Endothelial cell of umbilical vein (primary cell): ENCODE measurements at regions not wholly inside any gene's neighbourhood (a gene's known extent, or its start where the extent isn't known, plus 50 kb on each side); places are given as distances from the start of the nearest gene placed in this dataset.

Experiments
- BruUV-seq: library from RNA; stranded (reverse); fragments of 400-500 nt; replicated peaks from 2 replicates; lab custom pipeline; 2021; lab: Mats Ljungman, UMichigan
- CTCF ChIA-PET: fragments of 300-600, 350-600 bp; sonication (Branson Sonifier 250); formaldehyde crosslinking; loops from one replicate; lab custom pipeline; 2021; ENCODE audit warnings: antibody characterized with exemption, inconsistent platforms; lab: Charles Lee
- POLR2A ChIA-PET: fragments of 300-600, 350-600 bp; sonication (Branson Sonifier 250); formaldehyde crosslinking; loops from one replicate; lab custom pipeline; 2021; ENCODE audit warnings: antibody characterized with exemption, inconsistent platforms; lab: Charles Lee
- DNase-seq: peaks from one replicate; pipeline ENCODE4 v3.0.0-alpha.2; 2011; ENCODE audit warnings: low read depth, low spot score
- FAIRE-seq: peaks from 2 replicates; lab custom pipeline; 2011; peaks lifted over from hg19 to GRCh38; lab: Jason Lieb, UNC
- H2AFZ ChIP-seq: 2 replicates; pipeline ENCODE4 v1.6.0; 2012; ENCODE audit warnings: low read depth, low read length, control low read depth, inconsistent platforms
- H3K27ac ChIP-seq: 2 replicates; pipeline ENCODE4 v1.5.1; 2011; ENCODE audit warnings: low read depth, mild to moderate bottlenecking, control low read depth, low read length, moderate library complexity; ENCODE audit not compliant: insufficient read depth
- H3K27me3 ChIP-seq, 2 experiments: 2 replicates each; pipeline versions ENCODE4 v1.6.0 to v1.6.1; 2011; ENCODE audit warnings: low read length in 2 of 2, mixed read lengths in 1 of 2; ENCODE audit not compliant: control insufficient read depth in 2 of 2, insufficient read depth in 2 of 2
- H3K36me3 ChIP-seq, 2 experiments: 2 replicates in 1 of 2; 3 replicates in 1 of 2; pipeline ENCODE4 v1.5.1; 2011; ENCODE audit warnings: low read length in 2 of 2, mild to moderate bottlenecking in 1 of 2, moderate library complexity in 1 of 2; ENCODE audit not compliant: control insufficient read depth in 2 of 2, insufficient read depth in 2 of 2; ENCODE audit errors: extremely low read depth in 1 of 2
- H3K4me1 ChIP-seq: 3 replicates; pipeline ENCODE4 v1.5.1; 2011; ENCODE audit warnings: mild to moderate bottlenecking, low read length; ENCODE audit not compliant: control insufficient read depth, insufficient read depth; ENCODE audit errors: extremely low read depth
- H3K4me2 ChIP-seq: 2 replicates; pipeline ENCODE4 v1.6.1; 2011; ENCODE audit warnings: low read length, control low read depth, mixed read lengths; ENCODE audit not compliant: insufficient read depth
- H3K4me3 ChIP-seq, 3 experiments: fragments of 200-600 bp in 1 of 3; sonication (generic), shearing (Covaris generic) in 1 of 3; replicated peaks in 1 of 3; 2 replicates each; pipeline ENCODE4 v1.5.1; 2011 to 2016; ENCODE audit warnings: control low read depth in 3 of 3, low read length in 3 of 3, mild to moderate bottlenecking in 2 of 3, inconsistent platforms in 1 of 3, low read depth in 1 of 3, moderate library complexity in 1 of 3; ENCODE audit not compliant: insufficient read depth in 1 of 3
- H3K79me2 ChIP-seq: 2 replicates; pipeline ENCODE4 v1.6.0; 2012; ENCODE audit warnings: low read length, inconsistent platforms; ENCODE audit not compliant: control insufficient read depth, insufficient read depth
- H3K9ac ChIP-seq: replicated peaks from 2 replicates; pipeline ENCODE3; 2011; ENCODE audit warnings: low read length, control low read depth; ENCODE audit not compliant: insufficient read depth; ENCODE audit errors: extremely low read depth
- H3K9me1 ChIP-seq: replicated peaks from 3 replicates; pipeline ENCODE4 v1.6.0; 2011; ENCODE audit warnings: mild to moderate bottlenecking, low read length; ENCODE audit not compliant: control insufficient read depth, insufficient read depth; ENCODE audit errors: extremely low read depth
- H3K9me3 ChIP-seq: replicated peaks from 2 replicates; pipeline ENCODE4 v1.5.1; 2012; ENCODE audit warnings: low read length, inconsistent platforms; ENCODE audit not compliant: control insufficient read depth, insufficient read depth
- H4K20me1 ChIP-seq: replicated peaks from 2 replicates; pipeline ENCODE3; 2011; ENCODE audit warnings: mild to moderate bottlenecking, low read length; ENCODE audit not compliant: control insufficient read depth, insufficient read depth; ENCODE audit errors: extremely low read depth
- FOS ChIP-seq: IDR thresholded peaks from 2 replicates; pipeline ENCODE4 v1.6.1; 2011; ENCODE audit warnings: mild to moderate bottlenecking, low read length, moderate library complexity, borderline replicate concordance; ENCODE audit not compliant: insufficient read depth
- GATA2 ChIP-seq: IDR thresholded peaks from 2 replicates; pipeline ENCODE4 v1.7.0; 2011; ENCODE audit warnings: low read depth, mild to moderate bottlenecking, moderate library complexity, mixed read lengths, low read length; ENCODE audit not compliant: insufficient read length, insufficient read depth
- JUN ChIP-seq: IDR thresholded peaks from 2 replicates; pipeline ENCODE4 v1.6.1; 2011; ENCODE audit warnings: borderline replicate concordance, low read depth; ENCODE audit not compliant: insufficient read length, insufficient read depth
- POLR2AphosphoS5 ChIP-seq: IDR thresholded peaks from 2 replicates; pipeline ENCODE4 v1.6.1; 2012; ENCODE audit warnings: low read depth, mild to moderate bottlenecking, control low read depth, low read length, moderate library complexity; ENCODE audit not compliant: insufficient read depth
- dilution Hi-C: fragments of 300-500 bp; cut with MboI; formaldehyde crosslinking; loops from one replicate; pipeline ENCODE4 v1.15.0; 2019; ENCODE audit warnings: low sequenced_read_pairs; ENCODE audit not compliant: extremely low pct_ligation_motif_present
- intact Hi-C: fragments of 100-400 bp; cut with micrococcal nuclease; formaldehyde crosslinking; loops from one replicate; pipeline ENCODE4 v1.10.0; 2022
- TF ChIP-seq, protein P1 (sequence below), 2 donors: IDR thresholded peaks; 1 replicate in 1 of 2; 2 replicates in 1 of 2; pipeline ENCODE4 v1.5.1; 2011; ENCODE audit warnings: low read length in 2 of 2, mild to moderate bottlenecking in 2 of 2, moderate library complexity in 2 of 2, control low read depth in 1 of 2, inconsistent platforms in 1 of 2, low read depth in 1 of 2; ENCODE audit not compliant: insufficient read depth in 1 of 2; ENCODE audit errors: extremely low read depth in 1 of 2
- TF ChIP-seq, protein P2 (sequence below): IDR thresholded peaks from 2 replicates; pipeline ENCODE4 v1.6.1; 2011; ENCODE audit not compliant: insufficient read depth, insufficient read length

DNA sequence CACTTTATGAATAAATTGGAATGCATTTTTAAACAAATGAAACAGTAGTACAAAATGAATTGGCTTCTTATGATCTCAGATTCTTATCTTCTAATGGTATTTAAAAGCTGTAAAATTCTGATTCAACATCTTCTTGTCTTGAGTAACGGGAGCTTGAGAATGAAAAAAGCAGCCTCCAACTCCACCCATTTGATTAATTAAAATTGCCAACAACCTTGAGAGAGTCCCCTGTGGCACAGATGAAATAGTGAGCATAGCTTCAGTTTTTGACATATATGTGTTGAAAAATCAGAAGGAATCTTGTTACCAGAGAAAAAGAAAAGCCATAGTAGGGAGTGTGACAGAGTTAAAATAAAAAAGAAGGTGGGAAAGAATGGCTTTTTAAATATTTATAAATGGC is 1426.1 kb upstream of the CDH8 start:
- FAIRE-seq = no peak
- dilution Hi-C loops = no loop called here

DNA sequence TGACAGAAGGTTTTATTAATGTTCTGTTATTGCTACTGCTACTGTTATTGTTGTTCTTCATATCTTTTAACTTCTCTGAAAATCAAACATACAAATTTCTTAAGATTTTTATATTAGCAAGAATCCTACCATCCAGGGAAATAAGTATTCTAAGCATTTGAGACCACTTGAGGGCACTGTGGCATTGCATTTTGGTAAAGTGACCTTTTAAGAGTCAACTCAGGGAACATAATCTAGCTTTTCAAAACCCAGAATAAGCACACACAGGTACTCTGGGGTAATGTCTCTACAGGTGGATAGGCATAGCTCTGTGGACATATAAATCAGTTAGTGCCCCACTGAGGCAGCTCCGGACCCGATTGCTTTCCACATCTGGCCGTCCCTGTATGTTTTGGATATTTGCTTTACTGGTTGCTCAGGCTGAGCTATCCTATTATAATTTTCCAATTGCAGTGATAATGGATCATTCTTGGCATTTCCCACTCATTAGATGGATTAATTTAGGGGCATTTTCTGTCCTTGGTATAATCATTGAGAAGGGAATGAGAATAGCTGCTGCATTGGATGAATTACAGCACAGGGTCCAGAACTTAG is 1425.1 kb upstream of the CDH8 start:
- Histone ChIP-seq H3K27ac (no peak overlapping the region), H3K4me1 (peaks cover 9% of the 10 kb centered on the region), H3K4me3 (no peak overlapping the region), H3K9ac (no peak overlapping the region), H3K27me3 (no peaks in the 10 kb centered on the region), H3K36me3 (no peaks in the 10 kb centered on the region), H2AFZ (peak overlapping the region; percentile 15), H3K9me3 (no peaks in the 10 kb centered on the region), H4K20me1 (no peaks in the 10 kb centered on the region), H3K79me2 (no peaks in the 10 kb centered on the region), H3K4me2 (no peak overlapping the region), H3K9me1 (no peaks in the 10 kb centered on the region)
- FAIRE-seq (no peak), DNase-seq (peak; percentile 72)
- no peak for TF ChIP-seq POLR2AphosphoS5
- TF ChIP-seq FOS = no peak
- TF ChIP-seq JUN = no peak
- TF ChIP-seq, protein P1, sequence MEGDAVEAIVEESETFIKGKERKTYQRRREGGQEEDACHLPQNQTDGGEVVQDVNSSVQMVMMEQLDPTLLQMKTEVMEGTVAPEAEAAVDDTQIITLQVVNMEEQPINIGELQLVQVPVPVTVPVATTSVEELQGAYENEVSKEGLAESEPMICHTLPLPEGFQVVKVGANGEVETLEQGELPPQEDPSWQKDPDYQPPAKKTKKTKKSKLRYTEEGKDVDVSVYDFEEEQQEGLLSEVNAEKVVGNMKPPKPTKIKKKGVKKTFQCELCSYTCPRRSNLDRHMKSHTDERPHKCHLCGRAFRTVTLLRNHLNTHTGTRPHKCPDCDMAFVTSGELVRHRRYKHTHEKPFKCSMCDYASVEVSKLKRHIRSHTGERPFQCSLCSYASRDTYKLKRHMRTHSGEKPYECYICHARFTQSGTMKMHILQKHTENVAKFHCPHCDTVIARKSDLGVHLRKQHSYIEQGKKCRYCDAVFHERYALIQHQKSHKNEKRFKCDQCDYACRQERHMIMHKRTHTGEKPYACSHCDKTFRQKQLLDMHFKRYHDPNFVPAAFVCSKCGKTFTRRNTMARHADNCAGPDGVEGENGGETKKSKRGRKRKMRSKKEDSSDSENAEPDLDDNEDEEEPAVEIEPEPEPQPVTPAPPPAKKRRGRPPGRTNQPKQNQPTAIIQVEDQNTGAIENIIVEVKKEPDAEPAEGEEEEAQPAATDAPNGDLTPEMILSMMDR (IDR thresholded peaks at IDR 0.05; ENCODE audit: extremely low read depth in 1 of 2, insufficient read depth in 1 of 2, low read depth in 1 of 2, low read length in 2 of 2) = peak; percentile 42 to 53
- POLR2A ChIA-PET = no interaction called here
- CTCF ChIA-PET = interaction anchor here (0.7 to 4.3 kb wide), 48 partner anchors 8 to 1660 kb away, joined by 3 to 95 read pairs (median 3); partner anchors contain the start of gene CDH11
- no TSS peak for BruUV-seq
- dilution Hi-C loops (no loop called here), intact Hi-C loops (loop anchor here (1.0 kb wide), 4 partner anchors 591 to 1657 kb away; no protein-coding TSS in a partner anchor)

More for the DNA sequence above, 1426.1 kb upstream of the CDH8 start:
- H3K9ac ChIP-seq = no peak overlapping the region
- no peaks in the 10 kb centered on the region for H3K9me3 ChIP-seq
- no peaks in the 10 kb centered on the region for H3K79me2 ChIP-seq
- no peak overlapping the region for H2AFZ ChIP-seq
- intact Hi-C loops = no loop called here
- no peak overlapping the region for H3K4me2 ChIP-seq
- CTCF ChIA-PET = interaction anchor here (0.7 to 4.3 kb wide), 21 partner anchors 9 to 1659 kb away, joined by 3 to 95 read pairs (median 4); partner anchors contain the start of gene CDH11
- peaks cover 18% of the 10 kb centered on the region for H3K4me1 ChIP-seq
- no peaks in the 10 kb centered on the region for H3K36me3 ChIP-seq
- H4K20me1 ChIP-seq = no peaks in the 10 kb centered on the region
- BruUV-seq = no TSS peak
- no peak overlapping the region for H3K27ac ChIP-seq
- DNase-seq = no peak
- H3K9me1 ChIP-seq = no peaks in the 10 kb centered on the region
- no peaks in the 10 kb centered on the region for H3K27me3 ChIP-seq
- no peak overlapping the region for H3K4me3 ChIP-seq
- POLR2A ChIA-PET = no interaction called here
- peak; percentile 13 for TF ChIP-seq GATA2
- TF ChIP-seq, protein P2, sequence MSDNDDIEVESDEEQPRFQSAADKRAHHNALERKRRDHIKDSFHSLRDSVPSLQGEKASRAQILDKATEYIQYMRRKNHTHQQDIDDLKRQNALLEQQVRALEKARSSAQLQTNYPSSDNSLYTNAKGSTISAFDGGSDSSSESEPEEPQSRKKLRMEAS = no peak
